Umbilical cord (tissue), 1 donor: ENCODE measurements at regions not wholly inside any gene's neighbourhood (a gene's known extent, or its start where the extent isn't known, plus 50 kb on each side); places are given as distances from the start of the nearest gene placed in this dataset.

Source experiments
- DNase-seq: peaks from one replicate; pipeline ENCODE4 v3.0.0-alpha.2; 2015; ENCODE audit warnings: low spot score

- no peak for DNase-seq
Measured at GRCh38 chr5:175805256-175806011, 65.9 kb upstream of the CPLX2 start.

GRCh38 chr5:175808711-175809110 lies 62.7 kb upstream of the CPLX2 start:
- DNase-seq = no peak

DNA sequence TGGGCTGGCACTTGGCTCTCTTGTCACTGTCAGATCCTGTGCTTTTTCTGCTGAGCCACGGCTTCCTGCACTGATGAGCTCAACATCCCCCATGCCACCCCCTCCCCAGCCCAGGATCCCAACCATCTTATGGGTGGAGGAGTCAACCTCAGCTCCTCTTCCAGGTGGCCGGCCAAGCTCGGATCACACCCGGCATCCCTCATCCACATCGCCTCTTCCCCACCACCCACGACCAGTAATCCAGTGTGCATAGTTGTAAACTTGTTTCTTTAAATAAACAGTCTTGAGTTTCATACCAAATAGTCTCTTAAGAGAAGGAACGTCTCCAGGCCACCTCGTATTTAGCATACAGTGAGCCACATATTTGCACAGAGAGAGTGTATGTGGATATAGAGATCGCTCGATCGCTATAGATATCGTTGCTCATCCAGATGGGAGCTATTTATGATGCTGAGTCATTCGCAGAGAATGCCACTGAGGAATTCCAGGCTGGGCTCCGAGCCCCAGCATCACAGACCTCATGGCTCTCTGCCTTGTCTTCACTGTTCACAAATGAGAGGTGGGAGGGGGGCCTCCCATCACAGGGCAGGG lies 61.8 kb upstream of the CPLX2 start:
- peak; percentile 67 for DNase-seq

GRCh38 chr5:175810457-175810856 lies 60.9 kb upstream of the CPLX2 start:
- no peak for DNase-seq

- no peak for DNase-seq
Measured at GRCh38 chr5:175811589-175811988, 59.8 kb upstream of the CPLX2 start.

GRCh38 chr5:175813943-175814630 lies 57.3 kb upstream of the CPLX2 start:
- DNase-seq = no peak

GRCh38 chr5:175814691-175815090 lies 56.7 kb upstream of the CPLX2 start:
- peak; percentile 15 for DNase-seq

- no peak for DNase-seq
Measured at GRCh38 chr5:175815126-175815913, 56.1 kb upstream of the CPLX2 start.

DNA sequence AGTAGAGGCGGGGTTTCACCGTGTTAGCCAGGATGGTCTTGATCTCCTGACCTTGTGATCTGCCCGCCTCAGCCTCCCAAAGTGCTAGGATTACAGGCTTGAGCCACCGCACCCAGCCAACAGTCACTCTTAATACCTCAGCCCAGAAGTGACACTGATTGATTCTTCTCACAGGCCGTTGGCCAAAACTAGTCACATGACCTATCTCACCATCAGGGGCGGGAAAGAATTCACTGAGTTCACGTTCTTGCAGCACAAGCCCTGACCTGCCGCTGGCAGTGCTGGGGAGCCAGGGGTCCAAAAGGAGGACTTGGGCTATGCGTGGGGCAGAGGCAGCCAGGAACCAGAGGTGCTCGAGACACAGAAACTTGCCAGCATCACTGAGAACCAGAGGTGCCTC lies 55.0 kb upstream of the CPLX2 start:
- DNase-seq = no peak

- DNase-seq = no peak
Measured at GRCh38 chr5:175819090-175819425, 52.3 kb upstream of the CPLX2 start.

- no peak for DNase-seq
Measured at GRCh38 chr5:175820230-175820629, 51.1 kb upstream of the CPLX2 start.
